Right hindlimb (tissue), 1 donor: ENCODE measurements at regions not wholly inside any gene's neighbourhood (a gene's known extent, or its start where the extent isn't known, plus 50 kb on each side); places are given as distances from the start of the nearest gene placed in this dataset.
A peak's percentile ranks its signal among the peaks of the same experiment; 100 is the strongest.

ENCODE experiments used
- DNase-seq: peaks from one replicate; pipeline ENCODE4 v3.0.0-alpha.2; 2018

DNA sequence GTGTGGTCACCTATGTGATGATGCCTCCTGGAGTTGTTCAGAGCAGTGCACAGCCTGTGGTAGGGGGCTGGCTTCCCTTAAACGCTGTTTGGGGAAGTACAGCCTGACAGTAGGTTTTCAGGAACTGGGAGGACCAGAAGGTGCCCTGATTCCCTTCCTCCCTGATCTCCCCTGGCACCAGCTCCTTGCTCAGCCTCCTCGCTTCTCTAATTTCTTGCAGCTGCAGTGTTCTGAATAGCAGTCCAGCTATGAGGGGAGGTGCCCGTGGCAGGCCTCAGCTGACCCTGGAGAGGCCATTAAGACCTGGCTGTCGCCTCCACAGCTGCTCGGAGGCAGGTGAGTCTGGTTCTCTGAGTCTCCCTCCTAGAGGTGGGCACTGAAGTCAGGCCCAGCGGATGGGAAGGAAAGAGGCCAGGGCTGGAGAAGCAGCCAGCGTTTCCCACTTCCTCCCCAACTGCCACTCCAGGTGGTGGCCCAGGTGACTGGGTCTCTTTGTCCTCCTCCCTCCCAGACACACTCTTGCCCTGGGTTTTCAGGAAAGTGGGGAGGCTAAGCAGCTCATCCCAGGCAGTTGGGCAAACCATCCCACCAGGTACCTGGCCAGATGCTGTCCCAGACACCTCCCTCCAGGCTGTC, 52.0 kb upstream of the RPL11 start:
- DNase-seq: no peak

- no peak for DNase-seq
These were observed 52.8 kb upstream of the RPL11 start for GRCh38 chr1:23638786-23639241.

DNA sequence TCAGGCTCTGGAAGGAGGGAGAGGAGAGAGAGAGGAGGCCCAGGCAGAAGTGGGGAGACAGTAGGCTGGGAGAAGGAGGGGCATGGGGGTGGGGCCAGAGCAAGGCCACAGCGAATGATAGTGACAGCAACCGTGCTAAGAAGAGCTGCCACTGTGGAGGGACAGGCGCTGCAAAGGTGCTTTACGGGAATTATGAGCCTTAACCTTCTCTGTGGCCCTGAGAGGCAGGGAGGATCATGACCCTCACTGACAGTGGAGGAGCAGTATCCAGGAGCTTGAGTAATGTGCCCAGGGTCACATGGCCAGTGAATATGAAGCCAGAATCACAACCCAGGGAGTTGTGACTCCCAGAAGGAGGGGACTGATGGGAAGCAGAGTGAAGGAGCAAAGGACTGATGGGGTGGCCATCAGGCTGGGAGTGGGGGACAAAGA, 53.4 kb upstream of the RPL11 start:
- no peak for DNase-seq

GRCh38 chr1:23636009-23636408, 55.6 kb upstream of the RPL11 start:
- no peak for DNase-seq

DNA sequence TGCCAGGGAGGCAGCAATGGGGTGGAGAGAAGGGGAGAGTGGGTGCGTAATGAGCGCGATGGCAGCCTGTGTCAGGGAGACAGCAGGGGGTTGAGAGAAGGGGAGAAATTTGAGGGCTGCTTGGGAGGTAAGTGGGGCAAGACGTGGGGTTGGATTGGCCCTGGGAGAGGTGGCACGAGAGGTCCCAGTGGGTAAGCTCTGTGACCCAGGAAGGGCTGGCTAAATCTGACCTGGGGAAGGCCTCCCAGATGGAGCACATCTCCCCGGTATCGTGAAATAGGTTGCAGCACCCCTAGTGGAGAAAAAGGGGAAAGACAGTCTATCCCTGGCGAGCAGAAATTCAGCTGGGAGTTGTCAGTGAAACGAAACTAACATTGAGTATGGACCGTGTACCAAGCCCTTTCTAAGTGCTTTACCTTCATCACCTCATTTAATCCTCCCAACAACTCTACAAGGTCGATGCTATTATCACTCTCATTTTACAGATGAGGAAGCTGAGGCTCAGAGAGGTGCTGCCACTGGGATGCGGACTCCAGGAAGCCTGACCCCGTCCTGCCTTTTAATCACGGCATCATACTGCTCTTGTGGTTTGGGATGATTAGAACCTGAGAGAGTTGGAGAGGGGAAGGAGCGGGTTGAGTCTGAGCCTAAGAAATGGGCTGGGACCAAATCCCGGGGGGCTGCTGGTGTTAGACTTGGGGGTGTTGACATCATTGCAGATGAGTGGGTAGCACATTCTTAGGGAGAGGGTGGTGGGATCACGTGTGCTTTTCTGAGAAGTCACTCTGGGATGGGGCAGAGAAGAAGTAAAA, 56.6 kb upstream of the RPL11 start:
- peak; percentile 66 for DNase-seq

GRCh38 chr1:23634518-23634839, 57.1 kb upstream of the RPL11 start:
- no peak for DNase-seq

DNA sequence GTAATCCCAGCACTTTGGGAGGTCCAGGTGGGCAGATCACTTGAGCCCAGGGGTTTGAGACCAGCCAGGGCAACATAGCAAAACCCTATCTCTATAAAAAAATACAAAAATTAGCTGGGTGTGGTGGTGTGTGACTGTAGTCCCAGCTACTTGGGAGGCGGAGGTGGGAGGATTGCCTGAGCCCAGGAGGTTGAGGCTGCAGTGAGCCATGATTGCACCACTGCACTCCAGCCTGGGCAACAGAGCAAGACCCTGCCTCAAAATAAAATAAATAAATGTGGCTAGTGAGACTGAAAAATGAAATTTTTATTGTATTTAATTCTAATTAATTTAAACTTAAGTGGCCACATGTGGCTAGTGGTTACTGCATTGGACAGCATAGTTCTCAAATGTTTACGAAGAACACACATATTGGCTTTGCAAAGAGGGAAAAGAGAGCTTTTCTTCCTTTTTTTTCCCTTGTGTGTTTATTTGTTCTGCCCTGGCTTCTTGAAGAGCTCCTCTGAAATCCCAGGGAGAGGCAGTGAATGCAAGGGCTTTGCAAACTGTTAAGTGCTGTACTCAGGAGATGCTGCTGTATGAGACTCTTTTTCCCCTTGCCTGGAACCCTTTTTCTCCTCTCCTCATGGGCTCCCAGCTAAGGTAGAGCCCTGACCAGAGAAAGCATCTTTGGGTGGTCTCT, 59.0 kb upstream of the RPL11 start:
- no peak for DNase-seq

DNA sequence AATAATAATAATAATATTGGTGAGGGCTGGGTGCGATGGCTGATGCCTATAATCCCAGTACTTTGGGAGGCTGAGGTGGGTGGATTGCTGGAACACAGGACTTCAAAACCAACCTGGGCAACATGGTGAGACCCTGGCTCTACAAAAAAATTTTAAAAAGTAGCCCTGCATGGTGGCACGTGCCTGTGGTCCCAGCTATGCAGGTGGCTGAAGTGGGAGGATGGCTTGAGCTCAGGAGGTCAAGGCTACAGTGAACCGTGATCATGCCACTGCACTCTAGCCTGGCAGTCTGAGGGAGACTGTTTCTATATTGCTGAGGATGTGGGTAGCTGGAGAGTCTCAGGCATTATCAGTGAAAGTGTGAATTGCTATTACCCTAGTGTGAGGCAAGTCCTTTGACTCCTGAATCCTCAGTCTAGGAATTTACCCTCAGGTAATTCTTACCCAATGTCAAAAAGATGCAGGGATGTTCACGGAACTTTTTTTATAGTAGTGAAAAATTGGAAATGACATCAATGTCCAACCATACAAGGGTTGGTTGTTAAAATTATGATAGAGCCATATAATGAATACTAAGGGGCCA, 61.8 kb upstream of the RPL11 start:
- DNase-seq: no peak

DNA sequence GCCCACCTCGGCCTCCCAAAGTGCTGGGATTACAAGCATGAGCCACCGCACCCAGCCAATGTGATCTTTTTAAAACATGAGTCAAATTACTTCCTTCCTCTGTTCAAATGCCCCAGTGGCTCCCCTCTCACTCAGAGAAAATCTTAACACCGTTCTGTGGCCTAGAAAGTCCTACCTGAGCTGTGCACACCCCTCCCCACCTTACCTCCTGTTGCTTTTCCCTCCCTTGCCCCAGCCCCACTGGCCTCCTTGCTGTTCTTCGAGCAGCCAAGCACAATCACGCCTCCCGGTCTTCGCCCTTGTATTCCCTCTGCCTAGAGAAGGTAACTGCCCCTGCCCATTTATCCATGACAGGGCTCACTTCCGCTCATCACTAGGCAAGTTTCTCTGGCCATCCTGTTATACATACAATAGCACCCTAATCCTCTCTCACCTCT, 62.6 kb upstream of the RPL11 start:
- DNase-seq: no peak

DNA sequence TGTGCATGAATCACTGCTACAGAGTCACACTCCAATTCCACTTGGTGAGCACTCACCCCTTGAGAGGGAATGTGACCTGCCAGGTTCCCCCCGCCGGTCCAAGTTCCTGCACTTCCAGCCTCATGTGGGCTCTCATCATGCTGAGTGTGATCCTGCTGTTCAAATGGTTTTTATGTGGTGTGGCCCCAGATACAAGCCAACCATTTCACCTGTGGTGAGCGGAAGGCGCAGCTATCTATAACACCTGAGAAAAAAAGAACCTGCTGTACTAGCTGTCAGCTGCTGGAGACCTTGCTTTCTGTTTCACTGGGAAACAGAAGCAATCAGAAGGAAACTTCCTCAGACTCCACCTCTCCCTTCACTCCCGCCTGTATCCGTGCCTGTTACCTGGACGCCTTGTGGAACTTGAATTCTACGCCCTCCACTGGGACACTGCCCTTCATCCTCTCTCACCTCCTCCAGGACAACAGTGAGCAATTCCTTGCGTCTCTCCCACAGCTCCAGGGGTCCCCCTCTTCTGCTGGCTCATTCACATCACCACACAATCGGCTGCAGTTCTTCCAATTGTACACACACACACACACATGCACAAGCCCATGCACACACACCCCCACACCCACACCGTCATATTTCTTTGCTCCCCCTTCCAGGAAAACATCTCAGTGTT, 64.4 kb upstream of the RPL11 start:
- no peak for DNase-seq

- DNase-seq: no peak
These were observed 65.6 kb upstream of the RPL11 start for GRCh38 chr1:23625929-23626535.

- DNase-seq: no peak
These were observed 66.1 kb upstream of the RPL11 start for GRCh38 chr1:23625459-23625858.

DNA sequence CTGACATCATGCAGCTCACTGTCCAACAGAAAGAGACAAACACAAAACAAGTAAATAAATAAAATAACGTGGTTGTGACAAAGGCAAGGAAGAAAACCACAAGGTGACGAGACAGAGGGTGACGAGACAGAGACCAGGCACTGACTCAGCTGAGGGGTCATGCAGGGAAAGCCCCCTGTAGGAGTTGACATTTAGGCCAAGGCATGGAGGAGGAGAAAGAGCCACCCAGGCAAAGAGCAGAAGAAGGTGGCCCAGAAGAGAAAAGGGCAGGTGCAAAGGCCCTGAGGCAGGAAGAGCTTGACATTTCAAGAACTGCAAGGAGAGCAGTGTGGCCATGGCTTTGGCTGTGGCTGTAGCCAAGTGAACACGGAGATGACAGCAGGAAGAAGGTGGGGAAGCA, 65.1 kb upstream of the ID3 start:
- DNase-seq: no peak

- no peak for DNase-seq
These were observed 63.0 kb upstream of the ID3 start for GRCh38 chr1:23622284-23622683.

DNA sequence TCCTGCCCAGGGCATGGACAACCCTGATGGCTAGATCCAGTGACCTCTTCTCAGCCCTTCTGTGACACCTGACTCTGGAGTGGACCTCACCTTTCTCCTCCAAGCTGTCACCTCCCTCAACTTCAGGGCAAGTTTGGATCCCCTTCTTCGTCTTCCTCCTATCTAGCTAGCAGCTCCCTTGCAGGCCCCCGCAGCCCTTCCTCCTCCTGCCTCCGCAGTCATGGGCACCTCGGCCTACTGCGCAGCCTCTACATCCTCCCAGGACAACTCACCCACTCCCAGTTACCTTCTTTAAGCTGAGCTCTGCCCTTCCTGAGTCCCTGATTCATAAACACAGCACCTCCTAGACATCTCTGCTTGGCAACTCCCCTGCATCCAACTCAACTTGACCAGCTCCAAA, 61.3 kb upstream of the ID3 start:
- no peak for DNase-seq

- no peak for DNase-seq
These were observed 60.2 kb upstream of the ID3 start for GRCh38 chr1:23619299-23620188.

DNA sequence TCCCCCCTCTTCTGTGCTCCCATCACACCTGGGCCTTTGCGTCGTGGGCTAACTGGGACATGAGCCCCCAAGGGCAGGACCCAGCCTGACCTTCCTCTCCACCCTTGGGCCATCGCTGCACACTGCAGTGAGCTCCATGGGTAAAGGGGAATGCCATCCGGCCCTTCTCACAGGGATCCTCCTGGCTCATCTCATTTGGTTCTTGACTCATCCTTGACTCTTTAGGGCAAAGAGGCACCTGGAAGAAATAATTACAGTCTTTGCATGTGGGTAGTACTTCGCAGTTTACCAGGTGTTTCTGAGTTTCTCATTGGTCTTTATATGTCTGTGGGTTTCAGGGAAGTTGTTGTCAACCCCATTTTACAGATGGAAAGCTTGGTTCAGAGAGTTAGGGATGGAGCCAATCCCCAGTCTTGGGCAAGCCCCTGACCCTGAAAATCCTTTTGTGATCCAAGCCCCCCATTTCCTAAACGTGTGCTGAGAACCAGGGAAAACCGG, 59.3 kb upstream of the ID3 start:
- no peak for DNase-seq

DNA sequence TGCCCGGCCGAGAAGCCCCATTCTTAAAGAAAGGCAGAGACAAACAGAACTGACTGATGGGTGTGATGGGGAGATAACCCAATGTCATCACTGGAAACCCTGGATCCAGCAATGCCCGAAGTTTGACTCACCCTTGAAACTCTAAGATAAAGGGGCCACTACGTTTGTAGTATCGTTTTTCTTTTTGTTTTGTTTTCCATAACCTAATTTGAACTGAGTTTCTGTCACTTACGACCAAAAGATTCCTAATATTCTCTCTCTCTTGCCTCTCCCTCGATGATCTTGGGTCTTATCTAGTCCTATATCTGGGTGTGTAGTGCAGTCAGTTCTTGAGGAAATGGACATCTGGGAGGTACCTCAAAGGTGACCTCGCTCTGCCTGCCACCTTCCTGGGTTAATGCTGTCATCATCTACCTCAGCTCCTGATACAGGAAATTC, 57.8 kb upstream of the ID3 start:
- DNase-seq: no peak

DNA sequence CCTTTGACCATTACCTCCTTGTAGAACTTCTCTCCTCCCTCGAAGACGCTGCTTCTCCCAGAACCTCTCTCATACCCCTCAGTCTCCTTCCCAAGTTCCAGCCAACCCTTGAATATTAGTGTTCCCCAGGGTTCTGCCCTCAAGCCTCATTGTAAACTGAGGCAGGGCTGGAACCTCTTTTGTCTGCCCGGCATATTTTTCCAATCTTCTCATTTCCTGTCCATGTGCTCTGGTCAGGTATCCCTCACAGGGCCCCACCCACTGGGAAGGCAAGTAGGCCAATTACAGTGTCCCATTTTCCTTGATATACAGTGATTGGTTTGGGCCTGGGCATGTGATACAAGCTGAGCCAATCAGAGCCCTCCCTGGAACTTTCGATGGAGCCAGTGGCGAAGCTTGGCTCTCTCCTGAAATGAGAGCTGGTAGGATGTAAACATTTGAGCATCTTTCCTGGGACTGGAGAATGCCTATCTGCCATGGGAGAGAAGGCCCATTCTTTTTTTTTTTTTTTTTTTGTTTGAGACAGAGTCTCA, 57.1 kb upstream of the ID3 start:
- no peak for DNase-seq

DNA sequence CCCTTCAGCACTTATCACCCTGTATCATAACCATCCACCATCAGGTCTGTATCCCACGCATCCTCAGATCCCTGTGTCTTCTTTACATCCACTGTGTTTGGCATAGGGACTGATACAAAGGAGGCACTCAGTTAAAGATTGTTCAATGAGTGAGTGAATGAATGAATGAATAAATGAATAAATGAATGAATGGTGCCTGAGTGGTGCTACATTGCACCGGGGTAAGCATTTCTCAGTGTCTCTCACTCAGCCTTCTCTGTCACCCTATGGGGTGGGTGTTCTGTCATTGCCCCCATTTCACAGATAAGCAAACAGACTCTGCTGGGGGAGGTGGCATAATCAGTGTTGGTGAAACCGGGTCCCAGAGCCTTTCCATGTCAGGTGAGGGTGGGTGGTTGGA, 56.6 kb upstream of the ID3 start:
- no peak for DNase-seq

DNA sequence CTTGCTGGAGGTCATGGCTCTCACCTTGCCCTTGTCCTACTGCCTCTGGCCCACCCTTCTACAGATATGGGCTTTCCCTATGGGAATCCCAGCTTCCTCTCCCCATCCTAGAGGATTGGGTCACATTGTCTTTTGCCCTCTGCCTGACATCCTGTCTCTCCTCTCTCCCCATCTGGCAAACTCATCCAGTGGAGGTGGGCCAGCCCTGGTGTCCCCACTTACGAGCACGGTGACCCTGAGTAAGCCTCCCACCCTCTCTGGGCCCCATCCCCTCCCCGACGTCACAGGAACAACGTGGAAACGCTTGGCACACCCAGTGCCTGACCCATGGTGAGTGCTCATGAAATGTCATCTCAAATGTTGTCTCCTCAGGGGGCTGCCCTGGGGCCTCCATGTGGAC, 56.1 kb upstream of the ID3 start:
- DNase-seq: no peak
